ENCODE measurements at regions not wholly inside any gene's neighbourhood (a gene's known extent, or its start where the extent isn't known, plus 50 kb on each side); places are given as distances from the start of the nearest gene placed in this dataset.

GRCh38 chr1:60224523-60224922 is 151.0 kb upstream of the C1orf87 start:
- H3K23ac ChIP-seq (ENCODE audit: insufficient read length, low read depth, low read length): no peak overlapping the region
- no peak overlapping the region for H2BK20ac ChIP-seq (ENCODE audit: low read depth, low read length, poor library complexity, severe bottlenecking)
- H3K23me2 ChIP-seq (ENCODE audit: insufficient read length, low read depth, low read length, poor library complexity, severe bottlenecking): no peaks in the 10 kb centered on the region
- no peak overlapping the region for H2BK12ac ChIP-seq (ENCODE audit: insufficient read length, low read depth, low read length)
- TF ChIP-seq, protein P1, sequence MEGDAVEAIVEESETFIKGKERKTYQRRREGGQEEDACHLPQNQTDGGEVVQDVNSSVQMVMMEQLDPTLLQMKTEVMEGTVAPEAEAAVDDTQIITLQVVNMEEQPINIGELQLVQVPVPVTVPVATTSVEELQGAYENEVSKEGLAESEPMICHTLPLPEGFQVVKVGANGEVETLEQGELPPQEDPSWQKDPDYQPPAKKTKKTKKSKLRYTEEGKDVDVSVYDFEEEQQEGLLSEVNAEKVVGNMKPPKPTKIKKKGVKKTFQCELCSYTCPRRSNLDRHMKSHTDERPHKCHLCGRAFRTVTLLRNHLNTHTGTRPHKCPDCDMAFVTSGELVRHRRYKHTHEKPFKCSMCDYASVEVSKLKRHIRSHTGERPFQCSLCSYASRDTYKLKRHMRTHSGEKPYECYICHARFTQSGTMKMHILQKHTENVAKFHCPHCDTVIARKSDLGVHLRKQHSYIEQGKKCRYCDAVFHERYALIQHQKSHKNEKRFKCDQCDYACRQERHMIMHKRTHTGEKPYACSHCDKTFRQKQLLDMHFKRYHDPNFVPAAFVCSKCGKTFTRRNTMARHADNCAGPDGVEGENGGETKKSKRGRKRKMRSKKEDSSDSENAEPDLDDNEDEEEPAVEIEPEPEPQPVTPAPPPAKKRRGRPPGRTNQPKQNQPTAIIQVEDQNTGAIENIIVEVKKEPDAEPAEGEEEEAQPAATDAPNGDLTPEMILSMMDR (conservative IDR thresholded peaks at IDR 0.05): no peak
- Mint-ChIP-seq H3K27me3 (ENCODE audit: low read depth) (no peaks in the 10 kb centered on the region), H3K4me3 (no peak overlapping the region), H3K4me1 (peaks cover 6 to 7% of the 10 kb centered on the region in 2 experiments; a peak in 1 of 4 replicates), H3K27ac (no peak overlapping the region), H3K9me3 (peaks cover 0 to 3% of the 10 kb centered on the region in 2 experiments; a peak in 2 of 5 replicates), H3K36me3 (ENCODE audit: insufficient read depth in 1 of 3, low read depth in 3 of 3) (no peaks in the 10 kb centered on the region)
- no peak overlapping the region for H4K91ac ChIP-seq (ENCODE audit: insufficient read length, low read depth, low read length)
- H3K9ac ChIP-seq (ENCODE audit: extremely low read depth, insufficient read length, low read length): no peak overlapping the region
- H3K14ac ChIP-seq (ENCODE audit: insufficient read depth, low read length): no peak overlapping the region
- H3K4me1 ChIP-seq (ENCODE audit: insufficient read depth, low read length): no peaks in the 10 kb centered on the region
- no peak overlapping the region for H4K8ac ChIP-seq (replicated peaks; ENCODE audit: insufficient read length, low read depth, low read length)
- H2AFZ ChIP-seq (ENCODE audit: low read length): no peak overlapping the region
- H3K27ac ChIP-seq (ENCODE audit: insufficient read length, low read depth, low read length): no peak overlapping the region
- H3K79me1 ChIP-seq (ENCODE audit: insufficient read depth, low read depth, low read length, poor library complexity, severe bottlenecking): no peaks in the 10 kb centered on the region
- no peak overlapping the region for H2BK5ac ChIP-seq (ENCODE audit: insufficient read length, low read length)
- no peak overlapping the region for H3T11ph ChIP-seq (ENCODE audit: low read length)
- H3K4ac ChIP-seq (ENCODE audit: low read depth, low read length): no peak overlapping the region
- DNase-seq: no peak
- H3K56ac ChIP-seq (ENCODE audit: insufficient read length, low read depth, low read length): no peak overlapping the region
- no peaks in the 10 kb centered on the region for H3K9me3 ChIP-seq (ENCODE audit: control insufficient read depth, low read depth, low read length)
- no peaks in the 10 kb centered on the region for H3K79me2 ChIP-seq (ENCODE audit: insufficient read depth, low read length)
- WGBS (ENCODE audit: extremely low coverage, insufficient read length, low lambda C conversion rate): no CpG with 5 or more reads among the region's 3 CpGs
- no peak overlapping the region for H3K4me2 ChIP-seq (ENCODE audit: insufficient read depth, insufficient read length, low read length)
- H2BK15ac ChIP-seq (ENCODE audit: low read depth, low read length): no peak overlapping the region
- no peak overlapping the region for H3K18ac ChIP-seq (ENCODE audit: insufficient read length, low read depth, low read length)
- no peaks in the 10 kb centered on the region for H3K27me3 ChIP-seq (ENCODE audit: insufficient read depth, low read length)
- no peak overlapping the region for H2AK5ac ChIP-seq (ENCODE audit: insufficient read length, low read length)
- no peak overlapping the region for H2BK120ac ChIP-seq (ENCODE audit: low read depth, low read length, poor library complexity, severe bottlenecking)
- H4K5ac ChIP-seq (ENCODE audit: insufficient read length, low read depth, low read length): no peak overlapping the region
- no peaks in the 10 kb centered on the region for H4K20me1 ChIP-seq (ENCODE audit: control insufficient read depth, insufficient read depth, insufficient read length)
